Fibroblast of mammary gland (primary cell): ENCODE measurements at regions not wholly inside any gene's neighbourhood (a gene's known extent, or its start where the extent isn't known, plus 50 kb on each side); places are given as distances from the start of the nearest gene placed in this dataset.

Experiments used
- DNase-seq: peaks from one replicate; pipeline ENCODE4 v3.0.0-alpha.2; 2010; ENCODE audit warnings: low read depth
- H3K4me3 ChIP-seq: 2 replicates; pipeline ENCODE4 v1.5.1; 2011; ENCODE audit warnings: low read depth, mild to moderate bottlenecking, low read length, moderate library complexity; ENCODE audit not compliant: control insufficient read depth
- TF ChIP-seq, protein P1 (sequence below): conservative IDR thresholded peaks from 2 replicates; pipeline ENCODE4 v1.5.1; 2011; ENCODE audit warnings: low read depth, low read length, inconsistent platforms; ENCODE audit not compliant: control insufficient read depth, insufficient read depth

DNA sequence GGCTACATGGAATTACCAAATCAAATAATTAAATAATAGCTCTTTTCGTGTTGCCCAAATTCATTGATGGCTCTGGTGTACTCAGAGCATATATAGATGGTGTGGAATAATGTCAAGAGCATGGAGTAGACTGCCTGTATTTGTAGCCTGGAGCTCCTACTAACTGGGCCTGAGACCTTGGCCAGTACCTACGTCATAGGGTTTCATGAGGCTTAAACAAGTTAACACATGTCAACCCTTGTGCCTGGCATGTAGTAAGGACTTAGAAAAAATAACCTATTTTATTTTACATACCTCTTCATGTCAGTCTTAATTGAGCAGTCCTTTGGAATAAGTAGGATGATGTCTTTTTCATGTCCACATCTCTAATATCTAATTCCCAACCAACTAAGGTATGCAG lies 223.7 kb upstream of the DPH6 start:
- TF ChIP-seq, protein P1, sequence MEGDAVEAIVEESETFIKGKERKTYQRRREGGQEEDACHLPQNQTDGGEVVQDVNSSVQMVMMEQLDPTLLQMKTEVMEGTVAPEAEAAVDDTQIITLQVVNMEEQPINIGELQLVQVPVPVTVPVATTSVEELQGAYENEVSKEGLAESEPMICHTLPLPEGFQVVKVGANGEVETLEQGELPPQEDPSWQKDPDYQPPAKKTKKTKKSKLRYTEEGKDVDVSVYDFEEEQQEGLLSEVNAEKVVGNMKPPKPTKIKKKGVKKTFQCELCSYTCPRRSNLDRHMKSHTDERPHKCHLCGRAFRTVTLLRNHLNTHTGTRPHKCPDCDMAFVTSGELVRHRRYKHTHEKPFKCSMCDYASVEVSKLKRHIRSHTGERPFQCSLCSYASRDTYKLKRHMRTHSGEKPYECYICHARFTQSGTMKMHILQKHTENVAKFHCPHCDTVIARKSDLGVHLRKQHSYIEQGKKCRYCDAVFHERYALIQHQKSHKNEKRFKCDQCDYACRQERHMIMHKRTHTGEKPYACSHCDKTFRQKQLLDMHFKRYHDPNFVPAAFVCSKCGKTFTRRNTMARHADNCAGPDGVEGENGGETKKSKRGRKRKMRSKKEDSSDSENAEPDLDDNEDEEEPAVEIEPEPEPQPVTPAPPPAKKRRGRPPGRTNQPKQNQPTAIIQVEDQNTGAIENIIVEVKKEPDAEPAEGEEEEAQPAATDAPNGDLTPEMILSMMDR, result no peak
- H3K4me3 ChIP-seq, result no peak overlapping the region
- DNase-seq, result no peak

DNA sequence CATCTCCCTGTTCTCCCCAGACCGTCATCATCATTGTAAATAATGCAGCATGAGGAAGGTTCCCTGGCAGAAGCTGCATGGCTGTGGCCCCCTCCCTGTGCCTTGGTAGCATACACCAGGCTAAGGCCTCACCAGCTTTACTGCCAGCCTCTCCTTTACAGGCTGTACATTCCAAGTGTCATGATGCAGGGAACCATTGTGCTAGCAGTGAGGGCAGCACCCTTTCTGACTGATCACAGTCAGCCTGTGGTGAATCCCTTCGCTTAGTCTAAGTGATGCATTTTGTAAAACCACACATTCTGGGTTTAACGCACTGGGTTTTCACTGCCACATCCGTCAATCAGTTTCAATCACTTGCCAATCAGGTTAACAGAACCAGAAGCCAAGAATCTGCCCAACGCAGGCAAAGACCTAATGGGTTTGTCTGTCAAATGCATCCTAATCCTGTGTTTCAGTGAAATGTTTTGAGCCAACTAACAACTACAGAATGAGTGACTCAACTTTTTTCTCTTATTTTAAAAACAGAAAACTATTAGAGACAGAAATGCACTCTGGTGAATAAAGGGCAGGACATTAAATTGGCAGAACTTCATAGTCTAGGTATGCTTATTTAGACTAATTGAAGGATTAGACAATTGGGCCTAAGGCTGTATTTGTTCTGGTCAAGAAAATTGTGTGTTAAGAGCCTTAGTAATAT lies 225.9 kb upstream of the DPH6 start:
- DNase-seq, result no peak
- TF ChIP-seq, protein P1, result no peak
- no peak overlapping the region for H3K4me3 ChIP-seq

DNA sequence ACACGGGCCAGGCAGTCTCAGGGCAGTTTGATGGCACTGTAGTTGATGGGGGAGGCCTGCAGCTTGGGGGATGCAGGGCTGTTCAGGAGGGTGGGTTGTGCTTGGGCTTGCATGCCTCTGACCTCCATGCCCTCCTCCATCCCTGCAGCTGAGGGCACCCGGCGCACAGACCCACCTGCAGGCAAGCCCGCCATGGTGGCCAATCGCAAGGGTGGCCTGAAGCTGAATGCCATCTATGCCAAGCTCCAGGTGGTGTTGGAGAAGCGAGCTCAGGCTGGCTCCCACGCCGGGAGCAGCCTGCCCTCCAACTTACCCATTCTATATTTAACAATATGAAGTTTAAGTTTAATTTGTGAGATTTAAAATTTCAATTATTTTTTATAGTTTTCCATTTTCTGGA lies 228.7 kb upstream of the DPH6 start:
- TF ChIP-seq, protein P1, result no peak
- DNase-seq, result no peak
- H3K4me3 ChIP-seq, result no peak overlapping the region

DNA sequence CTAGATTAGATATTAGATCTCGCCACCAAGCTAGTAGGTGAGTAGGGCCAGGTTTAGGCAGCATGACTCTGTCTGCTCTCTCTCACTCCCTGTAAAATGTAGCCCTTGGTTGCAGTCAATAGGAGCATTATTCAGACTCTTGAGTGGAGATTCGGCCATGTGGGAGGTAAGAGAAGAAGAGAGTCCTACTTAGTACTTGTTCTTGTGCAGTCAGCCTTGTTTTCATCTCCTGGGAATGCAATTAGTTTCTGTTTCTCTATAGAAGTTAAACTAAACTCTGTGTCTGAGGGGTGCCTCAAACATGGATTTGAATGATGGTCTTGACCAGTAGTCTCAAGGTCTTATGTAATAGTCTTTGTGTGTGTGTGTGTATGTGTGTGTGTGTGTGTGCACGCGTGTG lies 229.5 kb upstream of the DPH6 start:
- DNase-seq, result no peak
- TF ChIP-seq, protein P1, result no peak
- H3K4me3 ChIP-seq, result no peak overlapping the region

DNA sequence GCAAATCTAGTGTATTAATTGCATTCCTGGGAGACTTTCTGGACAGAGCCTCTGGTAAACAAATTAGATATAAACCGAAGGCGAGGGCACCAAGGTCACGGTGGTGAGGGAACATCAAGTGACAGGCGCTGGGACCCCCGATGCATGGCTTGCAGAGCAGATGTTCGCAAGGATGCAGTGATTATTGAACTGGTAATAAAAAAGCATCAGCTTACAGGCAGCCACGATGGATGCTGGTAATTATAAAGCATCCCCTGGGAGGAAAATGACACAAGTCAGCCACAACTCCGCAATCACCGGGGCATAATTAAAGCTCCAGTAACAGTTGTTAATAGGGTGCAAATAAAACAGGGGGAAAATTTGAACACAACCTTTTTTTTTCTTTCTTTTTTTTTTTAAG lies 231.1 kb upstream of the DPH6 start:
- no peak for DNase-seq
- no peak overlapping the region for H3K4me3 ChIP-seq
- TF ChIP-seq, protein P1, result no peak

DNA sequence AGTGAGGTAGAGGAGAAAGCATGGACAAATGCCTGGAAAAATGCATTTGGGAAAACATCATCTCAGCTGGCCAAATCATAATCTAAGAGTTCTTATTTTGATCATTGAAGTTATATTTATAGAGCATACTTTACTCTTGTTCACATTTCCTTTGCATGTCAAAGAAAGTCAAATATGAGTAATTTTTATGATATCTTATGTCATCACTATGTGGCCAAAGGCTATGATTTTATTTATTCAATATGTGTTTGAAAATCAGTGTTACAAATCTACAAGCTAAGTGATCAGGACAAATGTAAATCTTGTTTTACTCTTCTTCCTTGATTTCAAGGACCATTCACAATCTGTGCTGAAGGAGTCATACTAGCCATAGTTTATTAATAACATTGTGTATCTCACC lies 237.2 kb upstream of the DPH6 start:
- no peak overlapping the region for H3K4me3 ChIP-seq
- DNase-seq, result no peak
- TF ChIP-seq, protein P1, result no peak

DNA sequence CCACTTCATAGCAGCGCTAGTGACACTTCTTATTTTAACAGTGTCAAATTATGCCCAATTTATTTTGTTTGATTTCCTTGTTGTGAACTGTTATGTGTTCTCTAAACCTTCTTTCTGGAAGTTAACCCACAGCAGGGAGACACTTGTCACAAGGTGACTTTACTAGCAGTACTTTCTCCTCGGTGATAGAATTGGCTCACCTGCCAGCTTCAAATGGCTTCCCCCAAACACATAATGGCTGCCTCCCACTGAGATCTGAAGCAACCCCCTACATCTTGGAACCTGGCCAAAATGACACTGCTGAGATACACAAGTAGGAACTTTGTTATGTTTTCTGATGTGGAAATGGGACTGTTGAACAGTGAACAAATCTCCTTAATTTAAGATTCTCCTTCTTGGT lies 238.8 kb upstream of the DPH6 start:
- no peak for DNase-seq
- no peak overlapping the region for H3K4me3 ChIP-seq
- TF ChIP-seq, protein P1, result no peak
